ENCODE measurements at regions not wholly inside any gene's neighbourhood (a gene's known extent, or its start where the extent isn't known, plus 50 kb on each side); places are given as distances from the start of the nearest gene placed in this dataset.

DNA sequence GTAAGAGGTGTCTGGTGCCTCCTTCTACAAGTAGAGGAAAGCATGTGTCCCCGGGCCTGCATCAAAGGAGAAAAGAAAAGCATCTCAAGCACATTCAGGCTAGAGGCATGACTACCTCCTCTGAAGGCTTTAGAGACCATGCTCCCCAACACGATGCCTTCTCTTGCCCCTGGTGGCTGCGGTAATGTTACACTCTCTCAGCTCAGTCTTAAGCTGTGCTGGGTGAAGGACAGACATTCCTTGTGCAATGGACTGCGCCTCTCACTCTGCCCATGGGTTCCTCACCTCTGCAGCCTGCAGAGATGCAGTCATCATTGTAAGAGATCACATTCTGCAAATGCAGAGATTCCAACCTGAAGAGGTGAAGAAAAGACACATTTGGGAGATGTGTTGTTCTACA lies 148.2 kb upstream of the HNRNPA3 start:
- H3K56ac ChIP-seq (ENCODE audit: low read length) = no peak overlapping the region
- WGBS (ENCODE audit: extremely low coverage, insufficient coverage, low lambda C conversion rate) = no CpG with 5 or more reads among the region's 4 CpGs
- H3K9ac ChIP-seq (ENCODE audit: low read length) = no peak overlapping the region

DNA sequence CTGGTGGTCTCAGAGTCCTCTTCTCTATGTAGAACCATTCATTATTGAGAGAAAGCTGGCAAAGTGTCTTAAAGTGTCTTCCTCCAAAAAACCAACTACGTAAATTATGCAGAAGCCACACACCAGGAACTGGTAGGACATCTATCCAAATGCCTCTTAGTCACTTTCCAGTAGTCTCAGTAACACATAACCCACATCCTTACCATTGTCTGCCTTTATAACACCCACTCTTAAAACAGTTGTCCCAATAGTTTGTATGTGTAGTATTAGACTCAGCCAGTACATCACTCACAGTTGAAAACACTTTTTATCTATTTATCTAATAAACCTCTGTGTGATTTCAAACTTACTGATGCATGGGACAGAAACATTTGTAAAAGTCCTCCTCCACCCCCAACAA lies 143.6 kb upstream of the HNRNPA3 start:
- no CpG with 5 or more reads among the region's 1 CpG for WGBS (ENCODE audit: extremely low coverage, insufficient coverage, low lambda C conversion rate)
- H3K79me2 ChIP-seq (ENCODE audit: control insufficient read depth, insufficient read depth, low read length) = no peaks in the 10 kb centered on the region

More for the DNA sequence above, 148.2 kb upstream of the HNRNPA3 start:
- Histone ChIP-seq H3K27ac (ENCODE audit: low read depth, low read length) (no peak overlapping the region), H3K18ac (ENCODE audit: low read length) (no peak overlapping the region), H4K5ac (ENCODE audit: low read length) (no peak overlapping the region), H2BK120ac (ENCODE audit: low read depth, low read length) (no peak overlapping the region), H3K4me2 (ENCODE audit: low read length) (no peak overlapping the region), H3K4me1 (ENCODE audit: control insufficient read depth, low read depth, low read length) (no peaks in the 10 kb centered on the region), H3K27me3 (ENCODE audit: insufficient read depth, low read length, poor library complexity) (no peaks in the 10 kb centered on the region), H3K79me2 (ENCODE audit: control insufficient read depth, insufficient read depth, low read length) (no peaks in the 10 kb centered on the region), H3K23ac (ENCODE audit: low read length) (no peak overlapping the region), H3K79me1 (ENCODE audit: low read length) (no peaks in the 10 kb centered on the region), H2AK5ac (ENCODE audit: low read length) (no peak overlapping the region), H3K36me3 (ENCODE audit: control insufficient read depth, insufficient read depth, low read length) (no peaks in the 10 kb centered on the region), H2BK5ac (ENCODE audit: low read length) (no peak overlapping the region), H4K8ac (ENCODE audit: low read depth, low read length) (no peak overlapping the region), H3K4me3 (ENCODE audit: low read length) (no peak overlapping the region), H3K4ac (ENCODE audit: low read depth, low read length) (no peak overlapping the region), H2BK15ac (replicated peaks; ENCODE audit: low read depth) (no peak overlapping the region)
- DNase-seq = peak; percentile 23

GRCh38 chr2:177072090-177072489 lies 140.5 kb upstream of the HNRNPA3 start:
- no CpG with 5 or more reads among the region's 2 CpGs for WGBS (ENCODE audit: extremely low coverage, insufficient coverage, low lambda C conversion rate)
- no peaks in the 10 kb centered on the region for H3K4me1 ChIP-seq (ENCODE audit: control insufficient read depth, low read depth, low read length)

More for the DNA sequence above, 143.6 kb upstream of the HNRNPA3 start:
- Histone ChIP-seq H3K23ac (ENCODE audit: low read length) (no peak overlapping the region), H2BK15ac (replicated peaks; ENCODE audit: low read depth) (no peak overlapping the region), H3K9ac (ENCODE audit: low read length) (no peak overlapping the region), H3K27ac (ENCODE audit: low read depth, low read length) (no peak overlapping the region), H4K5ac (ENCODE audit: low read length) (no peak overlapping the region), H4K8ac (ENCODE audit: low read depth, low read length) (no peak overlapping the region), H3K56ac (ENCODE audit: low read length) (no peak overlapping the region), H2BK5ac (ENCODE audit: low read length) (no peak overlapping the region), H3K36me3 (ENCODE audit: control insufficient read depth, insufficient read depth, low read length) (no peaks in the 10 kb centered on the region), H3K4me1 (ENCODE audit: control insufficient read depth, low read depth, low read length) (no peaks in the 10 kb centered on the region), H3K27me3 (ENCODE audit: insufficient read depth, low read length, poor library complexity) (no peaks in the 10 kb centered on the region), H3K4me3 (ENCODE audit: low read length) (no peak overlapping the region), H3K4me2 (ENCODE audit: low read length) (no peak overlapping the region), H3K79me1 (ENCODE audit: low read length) (no peaks in the 10 kb centered on the region), H2BK120ac (ENCODE audit: low read depth, low read length) (no peak overlapping the region), H3K18ac (ENCODE audit: low read length) (no peak overlapping the region), H3K4ac (ENCODE audit: low read depth, low read length) (no peak overlapping the region), H2AK5ac (ENCODE audit: low read length) (no peak overlapping the region)
- DNase-seq = no peak

GRCh38 chr2:177073611-177074010 lies 139.0 kb upstream of the HNRNPA3 start:
- no peak overlapping the region for H3K18ac ChIP-seq (ENCODE audit: low read length)
- no peak overlapping the region for H4K5ac ChIP-seq (ENCODE audit: low read length)
- no peak overlapping the region for H3K4me2 ChIP-seq (ENCODE audit: low read length)
- no peak overlapping the region for H3K4me3 ChIP-seq (ENCODE audit: low read length)
- no peaks in the 10 kb centered on the region for H3K79me2 ChIP-seq (ENCODE audit: control insufficient read depth, insufficient read depth, low read length)
- no peak overlapping the region for H2AK5ac ChIP-seq (ENCODE audit: low read length)
- H2BK5ac ChIP-seq (ENCODE audit: low read length) = no peak overlapping the region
- H3K79me1 ChIP-seq (ENCODE audit: low read length) = no peaks in the 10 kb centered on the region
- H3K4me1 ChIP-seq (ENCODE audit: control insufficient read depth, low read depth, low read length) = no peaks in the 10 kb centered on the region
- H3K9ac ChIP-seq (ENCODE audit: low read length) = no peak overlapping the region
- no peaks in the 10 kb centered on the region for H3K27me3 ChIP-seq (ENCODE audit: insufficient read depth, low read length, poor library complexity)
- no peak overlapping the region for H4K8ac ChIP-seq (ENCODE audit: low read depth, low read length)
- H2BK120ac ChIP-seq (ENCODE audit: low read depth, low read length) = no peak overlapping the region
- H2BK15ac ChIP-seq (replicated peaks; ENCODE audit: low read depth) = no peak overlapping the region
- no peak overlapping the region for H3K4ac ChIP-seq (ENCODE audit: low read depth, low read length)
- H3K27ac ChIP-seq (ENCODE audit: low read depth, low read length) = no peak overlapping the region
- H3K23ac ChIP-seq (ENCODE audit: low read length) = no peak overlapping the region
- no peak overlapping the region for H3K56ac ChIP-seq (ENCODE audit: low read length)
- no peaks in the 10 kb centered on the region for H3K36me3 ChIP-seq (ENCODE audit: control insufficient read depth, insufficient read depth, low read length)
- DNase-seq = no peak

More at GRCh38 chr2:177072090-177072489, 140.5 kb upstream of the HNRNPA3 start:
- Histone ChIP-seq H2BK5ac (ENCODE audit: low read length) (no peak overlapping the region), H3K4me3 (ENCODE audit: low read length) (no peak overlapping the region), H3K4ac (ENCODE audit: low read depth, low read length) (no peak overlapping the region), H3K9ac (ENCODE audit: low read length) (no peak overlapping the region), H2AK5ac (ENCODE audit: low read length) (no peak overlapping the region), H3K4me2 (ENCODE audit: low read length) (no peak overlapping the region), H3K79me2 (ENCODE audit: control insufficient read depth, insufficient read depth, low read length) (no peaks in the 10 kb centered on the region), H3K56ac (ENCODE audit: low read length) (no peak overlapping the region), H3K27me3 (ENCODE audit: insufficient read depth, low read length, poor library complexity) (no peaks in the 10 kb centered on the region), H4K8ac (ENCODE audit: low read depth, low read length) (no peak overlapping the region), H3K18ac (ENCODE audit: low read length) (no peak overlapping the region), H3K36me3 (ENCODE audit: control insufficient read depth, insufficient read depth, low read length) (no peaks in the 10 kb centered on the region), H3K79me1 (ENCODE audit: low read length) (no peaks in the 10 kb centered on the region), H3K23ac (ENCODE audit: low read length) (no peak overlapping the region), H3K27ac (ENCODE audit: low read depth, low read length) (no peak overlapping the region), H2BK15ac (replicated peaks; ENCODE audit: low read depth) (no peak overlapping the region), H4K5ac (ENCODE audit: low read length) (no peak overlapping the region), H2BK120ac (ENCODE audit: low read depth, low read length) (no peak overlapping the region)
- no peak for DNase-seq

DNA sequence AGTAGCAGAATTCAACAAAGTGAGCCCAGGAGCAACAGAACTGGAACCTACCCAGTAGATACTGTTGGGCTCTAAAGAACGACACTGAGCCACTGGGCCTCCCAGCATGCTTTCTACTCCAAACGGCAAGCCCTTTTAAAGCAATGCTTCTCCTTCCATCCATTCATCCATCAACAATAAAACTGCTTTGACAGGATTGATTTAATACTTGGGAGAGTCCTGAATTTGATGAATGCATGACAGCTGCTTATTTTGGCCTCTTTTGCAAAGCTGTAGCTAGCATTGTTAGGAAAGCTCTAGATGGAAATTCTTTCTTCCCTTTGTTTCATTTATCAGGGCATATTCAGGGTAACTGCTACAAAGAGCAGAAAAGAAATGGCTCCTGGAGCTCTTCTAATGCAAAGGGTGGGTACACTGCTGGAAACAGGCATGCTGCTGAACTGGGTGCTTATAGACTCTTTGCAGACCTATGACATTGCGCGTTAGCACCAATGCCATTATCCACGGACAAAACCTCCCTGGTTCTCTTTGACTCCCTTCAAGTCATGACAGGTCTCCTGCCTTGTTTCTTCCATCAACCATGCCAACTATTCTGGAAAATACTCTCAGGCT lies 138.4 kb upstream of the HNRNPA3 start:
- no peak overlapping the region for H3K56ac ChIP-seq (ENCODE audit: low read length)
- H3K4me1 ChIP-seq (ENCODE audit: control insufficient read depth, low read depth, low read length) = no peaks in the 10 kb centered on the region
- no peak overlapping the region for H4K8ac ChIP-seq (ENCODE audit: low read depth, low read length)
- H2BK15ac ChIP-seq (replicated peaks; ENCODE audit: low read depth) = no peak overlapping the region
- DNase-seq = no peak
- no peak overlapping the region for H3K4me2 ChIP-seq (ENCODE audit: low read length)
- no peak overlapping the region for H3K18ac ChIP-seq (ENCODE audit: low read length)
- H3K4me3 ChIP-seq (ENCODE audit: low read length) = no peak overlapping the region
- WGBS (ENCODE audit: extremely low coverage, insufficient coverage, low lambda C conversion rate) = no CpG with 5 or more reads among the region's 5 CpGs
- no peak overlapping the region for H3K9ac ChIP-seq (ENCODE audit: low read length)
- no peak overlapping the region for H3K23ac ChIP-seq (ENCODE audit: low read length)
- H3K79me2 ChIP-seq (ENCODE audit: control insufficient read depth, insufficient read depth, low read length) = no peaks in the 10 kb centered on the region
- H3K27ac ChIP-seq (ENCODE audit: low read depth, low read length) = no peak overlapping the region
- no peak overlapping the region for H2AK5ac ChIP-seq (ENCODE audit: low read length)
- no peaks in the 10 kb centered on the region for H3K27me3 ChIP-seq (ENCODE audit: insufficient read depth, low read length, poor library complexity)
- no peak overlapping the region for H3K4ac ChIP-seq (ENCODE audit: low read depth, low read length)
- no peak overlapping the region for H4K5ac ChIP-seq (ENCODE audit: low read length)
- H3K36me3 ChIP-seq (ENCODE audit: control insufficient read depth, insufficient read depth, low read length) = no peaks in the 10 kb centered on the region
- H3K79me1 ChIP-seq (ENCODE audit: low read length) = no peaks in the 10 kb centered on the region
- H2BK5ac ChIP-seq (ENCODE audit: low read length) = no peak overlapping the region
- H2BK120ac ChIP-seq (ENCODE audit: low read depth, low read length) = no peak overlapping the region

DNA sequence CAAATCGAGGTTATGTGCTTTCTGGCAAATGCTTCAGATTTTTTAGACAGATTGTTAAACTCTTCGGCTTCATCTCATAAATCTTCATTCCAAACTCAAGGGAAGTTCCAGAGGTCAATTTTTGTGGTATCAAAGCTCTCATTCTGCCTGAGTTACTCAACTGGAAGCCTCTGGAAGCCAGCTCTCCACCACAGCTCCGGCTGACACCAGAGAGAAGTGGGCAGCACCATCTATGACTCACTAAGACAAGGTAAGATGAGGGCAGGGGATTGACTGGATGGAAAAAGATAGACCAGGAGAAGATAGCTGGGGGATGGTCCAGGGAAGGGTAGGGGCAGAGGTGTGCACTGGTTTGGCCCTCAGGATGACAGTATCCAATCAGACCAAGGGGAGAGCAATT lies 137.3 kb upstream of the HNRNPA3 start:
- H2AK5ac ChIP-seq (ENCODE audit: low read length) = no peak overlapping the region
- no peak overlapping the region for H3K23ac ChIP-seq (ENCODE audit: low read length)
- H3K4ac ChIP-seq (ENCODE audit: low read depth, low read length) = no peak overlapping the region
- H3K79me2 ChIP-seq (ENCODE audit: control insufficient read depth, insufficient read depth, low read length) = no peaks in the 10 kb centered on the region
- no peak overlapping the region for H3K56ac ChIP-seq (ENCODE audit: low read length)
- H3K4me3 ChIP-seq (ENCODE audit: low read length) = no peak overlapping the region
- H3K4me1 ChIP-seq (ENCODE audit: control insufficient read depth, low read depth, low read length) = no peaks in the 10 kb centered on the region
- no peak overlapping the region for H2BK15ac ChIP-seq (replicated peaks; ENCODE audit: low read depth)
- no peak overlapping the region for H4K8ac ChIP-seq (ENCODE audit: low read depth, low read length)
- H2BK120ac ChIP-seq (ENCODE audit: low read depth, low read length) = no peak overlapping the region
- no peak overlapping the region for H3K4me2 ChIP-seq (ENCODE audit: low read length)
- H3K9ac ChIP-seq (ENCODE audit: low read length) = no peak overlapping the region
- WGBS (ENCODE audit: extremely low coverage, insufficient coverage, low lambda C conversion rate) = no CpG with 5 or more reads among the region's 3 CpGs
- no peak overlapping the region for H3K27ac ChIP-seq (ENCODE audit: low read depth, low read length)
- H3K36me3 ChIP-seq (ENCODE audit: control insufficient read depth, insufficient read depth, low read length) = no peaks in the 10 kb centered on the region
- H3K27me3 ChIP-seq (ENCODE audit: insufficient read depth, low read length, poor library complexity) = no peaks in the 10 kb centered on the region
- H2BK5ac ChIP-seq (ENCODE audit: low read length) = no peak overlapping the region
- no peaks in the 10 kb centered on the region for H3K79me1 ChIP-seq (ENCODE audit: low read length)
- H4K5ac ChIP-seq (ENCODE audit: low read length) = no peak overlapping the region
- no peak overlapping the region for H3K18ac ChIP-seq (ENCODE audit: low read length)
- DNase-seq = no peak
